ENCODE measurements at regions not wholly inside any gene's neighbourhood (a gene's known extent, or its start where the extent isn't known, plus 50 kb on each side); places are given as distances from the start of the nearest gene placed in this dataset.
A peak's percentile ranks its signal among the peaks of the same experiment; 100 is the strongest.

GRCh38 chrX:95071621-95072020 lies 1397.6 kb downstream of the FAM133A start (continued):
- TF ChIP-seq UBTF (IDR thresholded peaks at IDR 0.05; ENCODE audit: borderline replicate concordance in 1 of 2, low read depth in 2 of 2, low read length in 2 of 2) = no peak
- TF ChIP-seq MED1 (CRISPR knock-in tag; IDR thresholded peaks at IDR 0.05; ENCODE audit: borderline replicate concordance) = no peak

GRCh38 chrX:95076449-95076848 lies 1402.4 kb downstream of the FAM133A start:
- H3K79me2 ChIP-seq (ENCODE audit: control insufficient read depth, insufficient read depth, low read length) = no peaks in the 10 kb centered on the region
- no peak overlapping the region for H3K27ac ChIP-seq (ENCODE audit: extremely low read depth, low read depth, low read length)
- WGBS (ENCODE audit: insufficient coverage, low coverage, missing lambda C conversion rate) = 0% methylated on average over 1 of the region's 1 CpG
- CTCF ChIA-PET (ENCODE audit: low intra/inter-chr PET ratio) = no interaction called here
- no TSS peak for BruUV-seq (replicated peaks)
- ATAC-seq (no peak), DNase-seq (ENCODE audit: extremely low read depth in 1 of 4, low spot score in 3 of 4) (peak in 2 of 4 experiments; percentile 3 to 19), FAIRE-seq (no peak)
- no peaks in the 10 kb centered on the region for H3K9me3 ChIP-seq (replicated peaks; ENCODE audit: control insufficient read depth, insufficient read depth, low read depth, low read length)
- no peak overlapping the region for H3K4me3 ChIP-seq
- intact Hi-C loops (cut with micrococcal nuclease) = no loop called here
- no peaks in the 10 kb centered on the region for H3K36me3 ChIP-seq (ENCODE audit: control insufficient read depth, insufficient read depth, low read length)
- H3K9ac ChIP-seq (ENCODE audit: insufficient read depth in 1 of 2, low read depth in 2 of 2, low read length in 2 of 2) = no peak overlapping the region
- POLR2A ChIA-PET = no interaction called here
- no peaks in the 10 kb centered on the region for H3K9me1 ChIP-seq (ENCODE audit: control insufficient read depth, insufficient read depth, low read length)
- H4K20me1 ChIP-seq (replicated peaks; ENCODE audit: control insufficient read depth, insufficient read depth, low read length) = no peaks in the 10 kb centered on the region
- H2AFZ ChIP-seq (ENCODE audit: low read depth, low read length) = no peak overlapping the region
- H3K27me3 ChIP-seq (ENCODE audit: control insufficient read depth in 2 of 2, insufficient read depth in 2 of 2, low read length in 2 of 2) = no peaks in the 10 kb centered on the region
- in situ Hi-C loops (cut with MboI) = no loop called here
- H3K4me2 ChIP-seq (ENCODE audit: insufficient read depth, low read length) = no peak overlapping the region
- H3K4me1 ChIP-seq (replicated peaks in 1 of 2; ENCODE audit: control insufficient read depth in 2 of 2, insufficient read depth in 2 of 2, low read length in 2 of 2) = no peaks in the 10 kb centered on the region
- no peak for TF ChIP-seq BMI1 (IDR thresholded peaks at IDR 0.05; ENCODE audit: low read length)
- no peak for TF ChIP-seq CGGBP1 (CRISPR knock-in tag; IDR thresholded peaks at IDR 0.05)
- TF ChIP-seq HOXB6 (CRISPR knock-in tag; IDR thresholded peaks at IDR 0.05; ENCODE audit: borderline replicate concordance) = no peak
- TF ChIP-seq CLOCK (CRISPR knock-in tag; IDR thresholded peaks at IDR 0.05; ENCODE audit: borderline replicate concordance) = no peak
- peak in 1 of 2 experiments; percentile 30; a peak in 1 of 4 replicates for TF ChIP-seq RAD21 (CRISPR knock-in tag; conservative IDR thresholded peaks at IDR 0.05 in 1 of 2, IDR thresholded peaks at IDR 0.05 in 1 of 2)
- TF ChIP-seq ATF1 (CRISPR knock-in tag; IDR thresholded peaks at IDR 0.05) = no peak
- no peak for TF ChIP-seq ATF1 (tag; IDR thresholded peaks at IDR 0.05)
- TF ChIP-seq TRIM25 (IDR thresholded peaks at IDR 0.05; ENCODE audit: borderline replicate concordance) = no peak
- TF ChIP-seq CTCF (IDR thresholded peaks at IDR 0.05 in 2 of 3, conservative IDR thresholded peaks at IDR 0.05 in 1 of 3; ENCODE audit: insufficient read depth in 2 of 3, low read depth in 1 of 3, low read length in 3 of 3) = peak in 2 of 3 experiments; percentile 25 to 28; a peak in 2 of 6 replicates
